Activated naive CD4-positive, alpha-beta T cell treated with Interleukin-2 at 50 U/mL for 16 hours (primary cell): ENCODE measurements at regions not wholly inside any gene's neighbourhood (a gene's known extent, or its start where the extent isn't known, plus 50 kb on each side); places are given as distances from the start of the nearest gene placed in this dataset.
"Not testable (repeated sequence)": the region's sequence is repeated elsewhere in the genome, so short reads cannot be mapped to it uniquely, and the experiment has no call there.

Experiments
- DNase-seq: peaks from one replicate; pipeline ENCODE4 v3.0.0-alpha.2; 2020

DNA sequence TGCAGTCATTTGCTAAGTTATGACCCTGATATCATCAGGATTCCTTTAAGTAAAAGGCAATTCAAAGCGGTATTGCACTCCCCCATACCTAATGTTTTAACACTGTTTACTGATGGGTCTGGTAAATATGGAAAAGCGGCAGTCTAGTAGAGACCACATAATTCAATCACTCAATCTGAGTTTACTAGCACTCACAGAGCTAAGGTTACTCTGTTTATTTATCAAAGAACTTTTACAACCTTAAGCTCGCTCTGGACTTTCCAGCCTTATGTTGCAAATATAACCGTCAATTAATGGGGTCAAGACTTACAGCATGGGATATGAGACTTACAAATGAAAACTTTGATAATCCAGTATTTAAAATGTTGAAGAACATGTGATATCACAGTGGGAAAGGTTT is 124.5 kb upstream of the ZCCHC13 start:
- DNase-seq, result no peak

DNA sequence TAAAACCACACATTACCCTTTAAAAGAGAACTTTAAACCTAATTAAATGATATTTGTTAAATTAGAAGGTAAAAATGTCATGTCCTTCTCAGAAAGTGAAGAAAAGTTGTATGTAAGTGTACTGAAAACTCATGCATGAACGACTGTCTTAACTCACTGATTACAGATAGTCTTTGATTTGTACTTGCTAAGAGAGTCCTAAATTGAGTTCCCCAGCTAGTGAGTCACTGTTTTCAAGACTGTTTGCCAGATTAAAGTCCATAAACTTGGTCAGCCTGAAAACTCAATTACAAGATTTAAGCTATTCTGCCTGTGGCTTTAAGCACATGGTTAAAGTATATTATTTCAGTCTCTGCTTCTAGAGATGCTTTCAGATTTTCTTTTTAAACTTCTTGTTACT is 124.9 kb upstream of the ZCCHC13 start:
- no peak for DNase-seq

DNA sequence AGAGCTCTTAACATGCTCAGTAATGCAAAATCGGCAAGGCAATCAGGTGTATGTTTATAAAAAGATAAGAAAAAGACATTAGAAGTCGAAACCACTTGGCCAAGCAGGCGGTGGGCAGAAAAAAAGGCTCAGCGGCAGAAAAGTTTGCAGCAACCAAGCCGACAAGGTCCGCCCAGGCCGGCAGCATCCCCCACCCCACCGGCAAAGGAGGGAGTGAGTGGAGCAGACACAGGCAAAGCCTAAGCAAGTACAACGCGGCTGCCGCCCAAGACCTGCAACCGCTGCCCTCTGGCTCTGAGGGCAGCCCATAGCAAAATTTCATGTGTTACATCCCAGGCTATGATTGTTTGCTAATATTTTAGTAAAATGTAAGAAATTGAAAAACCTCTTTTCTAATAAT is 125.4 kb upstream of the ZCCHC13 start:
- DNase-seq, result no peak

DNA sequence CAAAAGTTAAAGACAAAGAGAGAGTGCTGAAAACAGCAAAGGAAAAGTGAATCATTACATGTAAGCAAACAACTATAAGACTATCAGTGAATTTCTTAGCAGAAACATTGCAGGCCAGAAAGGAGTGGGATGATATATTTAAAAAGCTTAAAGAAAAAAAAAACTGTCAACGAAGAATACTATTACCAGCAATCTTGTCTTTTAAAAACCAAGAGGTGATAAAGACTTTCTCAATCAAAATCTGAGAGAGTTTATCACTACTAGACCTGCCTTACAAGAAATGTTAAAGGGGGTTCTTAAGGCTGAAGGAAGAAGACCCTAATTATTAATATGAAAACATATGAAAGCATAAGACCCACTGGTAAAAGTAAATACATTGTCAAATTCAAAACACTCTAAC is 132.5 kb upstream of the ZCCHC13 start:
- no peak for DNase-seq

DNA sequence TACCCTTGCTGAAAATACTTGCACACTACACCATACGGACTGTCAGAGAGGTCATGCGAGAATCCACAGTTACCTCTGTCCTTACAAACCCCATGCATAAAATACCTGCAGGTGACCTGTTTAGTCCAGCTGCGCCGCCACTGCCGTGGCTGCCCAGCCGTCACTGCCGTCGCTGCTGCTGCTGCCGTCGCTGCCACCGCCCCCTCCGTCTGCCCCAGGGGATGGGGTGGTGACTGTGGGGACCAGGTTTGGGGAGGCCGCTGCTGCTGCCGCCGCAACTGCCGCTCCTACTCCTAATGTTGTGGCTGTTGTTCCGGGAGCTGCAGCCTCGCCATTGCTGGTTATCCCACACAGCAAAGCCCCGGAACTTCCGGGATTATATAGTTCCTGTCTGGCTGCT is 141.8 kb upstream of the ZCCHC13 start:
- DNase-seq, result no peak

DNA sequence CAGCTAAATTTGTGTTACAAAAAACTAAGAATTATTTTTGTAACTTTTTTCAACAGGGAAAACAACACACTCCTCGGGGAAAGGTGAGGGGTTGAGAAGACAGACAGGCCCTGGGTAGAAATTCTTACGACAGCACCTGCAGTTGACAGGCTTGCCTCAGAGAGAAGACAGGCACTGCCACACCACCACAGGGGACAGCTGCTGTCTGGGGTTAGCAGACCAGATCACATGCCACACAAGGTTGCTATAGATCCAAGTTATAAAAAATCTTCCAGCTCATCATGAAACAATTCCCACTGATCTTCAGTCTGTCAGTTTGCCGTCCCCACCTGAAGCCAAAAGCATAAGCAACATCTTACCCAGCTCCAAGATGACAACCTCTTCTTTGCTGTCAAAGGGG is 143.2 kb upstream of the ZCCHC13 start:
- DNase-seq, result no peak

DNA sequence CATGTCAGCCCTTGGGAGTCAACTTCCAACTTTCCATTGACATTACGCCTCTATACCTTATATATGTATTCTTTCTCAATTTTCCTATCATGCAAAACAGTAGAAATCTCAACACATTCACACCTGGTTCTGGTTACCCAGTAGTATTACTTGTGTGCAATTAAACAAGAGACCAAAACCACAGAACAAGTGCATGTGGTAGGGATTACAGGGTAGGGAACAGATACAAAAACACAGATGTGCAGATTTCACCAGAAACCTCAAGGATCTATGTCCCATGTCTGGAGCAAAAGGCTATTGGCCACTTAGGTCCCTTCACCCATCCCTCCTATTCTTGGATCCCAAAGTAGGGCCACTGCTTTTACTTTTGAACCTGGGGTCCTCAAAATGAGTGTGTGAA is 143.6 kb upstream of the ZCCHC13 start:
- DNase-seq, result no peak

DNA sequence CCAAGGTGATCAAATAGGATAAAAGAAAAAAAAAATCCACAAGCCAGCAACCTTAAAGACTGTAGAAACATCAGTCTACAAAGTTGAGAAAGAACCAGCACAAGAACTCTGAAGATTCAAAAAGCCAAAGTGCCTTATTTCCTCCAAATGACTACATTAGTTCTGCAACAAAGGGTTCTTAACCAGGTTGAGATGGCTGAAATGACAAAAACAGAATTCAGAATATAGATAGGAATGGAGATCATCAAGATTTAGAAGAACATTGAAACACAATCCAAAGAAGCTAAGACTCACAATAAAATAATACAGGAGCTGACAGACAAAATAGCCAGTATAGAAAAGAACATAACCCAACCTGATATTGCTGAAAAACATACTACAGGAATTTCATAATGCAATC is 156.5 kb upstream of the ZCCHC13 start:
- DNase-seq, result no peak

DNA sequence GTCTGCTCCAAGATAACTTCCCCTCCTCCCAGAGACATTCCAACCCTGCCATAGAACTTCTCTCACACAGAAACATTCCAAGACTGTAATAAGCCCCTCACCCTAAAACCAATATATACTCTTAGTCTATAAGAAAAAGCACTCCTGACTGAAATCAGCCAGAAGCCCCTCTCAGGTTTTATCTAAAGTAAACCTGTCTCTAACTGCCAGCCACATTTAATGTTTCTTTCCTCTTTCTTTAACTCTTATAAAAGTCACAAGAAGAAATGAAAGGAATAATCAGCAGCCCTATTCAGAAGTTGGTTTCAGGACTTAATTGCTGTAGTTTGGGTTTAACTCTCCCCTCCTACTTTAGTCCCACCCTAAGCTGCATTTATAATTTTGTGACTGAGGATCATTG is 165.0 kb upstream of the ZCCHC13 start:
- no peak for DNase-seq

DNA sequence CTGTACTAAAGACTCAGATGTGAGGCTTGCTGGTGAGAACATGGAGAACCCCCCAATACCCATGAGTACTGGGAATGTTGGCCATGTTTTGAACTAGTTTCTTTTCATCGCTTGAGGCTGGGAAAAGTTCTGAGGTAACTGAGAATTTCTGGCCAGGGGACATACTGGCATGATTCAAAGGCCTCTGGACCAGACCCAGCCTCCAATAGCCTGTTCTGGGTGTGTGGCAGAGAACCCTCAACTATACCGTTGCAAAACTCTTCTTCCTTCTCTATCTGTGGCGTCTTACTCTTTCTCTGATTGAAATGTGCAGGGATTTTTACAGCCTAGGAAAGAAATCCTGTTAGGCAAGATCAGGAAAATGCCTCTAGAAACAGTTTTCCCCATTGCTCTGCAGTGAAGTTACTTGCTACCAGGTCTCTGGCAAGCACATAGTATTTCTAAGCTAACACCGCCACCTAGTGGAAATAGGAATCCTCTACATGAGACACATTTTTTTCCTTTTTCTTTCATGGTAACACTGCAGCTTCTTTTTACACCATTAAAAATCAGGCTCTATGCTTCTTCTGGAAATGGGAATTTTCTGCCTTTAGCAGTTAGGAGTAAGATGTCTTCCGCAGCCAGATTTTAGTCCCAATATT is 170.7 kb upstream of the ZCCHC13 start:
- no peak for DNase-seq

DNA sequence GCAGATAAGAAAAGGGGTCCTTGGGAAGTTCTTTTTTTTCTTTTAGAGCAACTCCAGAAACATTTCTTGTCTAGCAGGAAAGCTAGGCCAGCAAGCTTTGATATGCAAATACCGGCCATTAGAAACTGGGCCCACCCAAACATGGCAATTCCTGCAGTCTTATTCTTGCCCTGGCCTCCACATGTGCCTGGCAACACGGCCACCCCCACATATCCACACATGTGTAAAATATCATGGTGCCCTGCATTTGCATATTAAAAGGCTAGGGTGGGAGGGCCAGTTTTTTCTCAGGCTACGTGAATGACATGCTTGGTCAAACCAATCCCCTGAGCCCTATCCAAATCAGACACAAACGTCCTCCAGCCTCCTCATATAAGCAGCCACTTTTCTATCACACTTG is 171.7 kb upstream of the ZCCHC13 start:
- DNase-seq, result no peak

DNA sequence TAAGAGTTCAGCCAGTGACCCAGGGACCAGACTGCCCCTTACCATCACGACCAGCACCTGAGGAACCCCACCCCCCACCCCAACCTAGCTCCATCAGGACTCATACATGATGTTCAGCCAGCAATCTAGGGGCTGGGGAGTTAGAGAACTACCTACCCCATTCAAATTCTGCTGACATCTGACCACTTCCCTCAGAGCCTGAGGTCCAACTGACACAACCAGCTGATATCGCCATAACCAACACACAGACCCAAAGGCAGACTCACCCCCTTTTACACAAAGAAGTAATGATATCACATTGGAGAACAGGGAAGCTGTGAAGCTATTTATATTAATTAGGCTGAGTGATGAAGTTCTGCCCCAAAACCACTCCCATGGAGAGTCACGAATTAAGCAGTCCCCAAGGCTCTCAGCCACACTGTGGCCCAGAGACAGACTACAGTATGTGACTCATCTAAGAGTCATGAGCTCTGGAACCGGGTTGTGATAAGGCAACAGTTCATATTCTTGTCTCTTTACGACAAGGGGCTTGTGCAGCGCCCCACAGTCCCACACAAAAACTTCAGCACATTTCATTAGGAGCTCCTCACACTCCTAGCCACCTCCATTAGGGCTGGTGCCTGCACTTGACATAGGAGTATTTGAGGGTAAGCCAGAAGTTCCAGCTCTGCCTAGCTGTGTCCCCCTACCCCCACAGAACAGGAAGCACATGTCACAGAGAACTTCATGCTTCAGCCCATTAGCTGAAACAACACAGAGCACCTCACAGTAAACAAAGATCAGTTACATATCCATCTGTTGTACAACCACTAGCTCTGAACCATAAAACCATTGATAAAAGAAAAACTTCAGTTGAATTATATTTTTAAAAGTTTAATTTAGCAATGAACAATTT is 184.7 kb upstream of the ZCCHC13 start:
- DNase-seq, result no peak

DNA sequence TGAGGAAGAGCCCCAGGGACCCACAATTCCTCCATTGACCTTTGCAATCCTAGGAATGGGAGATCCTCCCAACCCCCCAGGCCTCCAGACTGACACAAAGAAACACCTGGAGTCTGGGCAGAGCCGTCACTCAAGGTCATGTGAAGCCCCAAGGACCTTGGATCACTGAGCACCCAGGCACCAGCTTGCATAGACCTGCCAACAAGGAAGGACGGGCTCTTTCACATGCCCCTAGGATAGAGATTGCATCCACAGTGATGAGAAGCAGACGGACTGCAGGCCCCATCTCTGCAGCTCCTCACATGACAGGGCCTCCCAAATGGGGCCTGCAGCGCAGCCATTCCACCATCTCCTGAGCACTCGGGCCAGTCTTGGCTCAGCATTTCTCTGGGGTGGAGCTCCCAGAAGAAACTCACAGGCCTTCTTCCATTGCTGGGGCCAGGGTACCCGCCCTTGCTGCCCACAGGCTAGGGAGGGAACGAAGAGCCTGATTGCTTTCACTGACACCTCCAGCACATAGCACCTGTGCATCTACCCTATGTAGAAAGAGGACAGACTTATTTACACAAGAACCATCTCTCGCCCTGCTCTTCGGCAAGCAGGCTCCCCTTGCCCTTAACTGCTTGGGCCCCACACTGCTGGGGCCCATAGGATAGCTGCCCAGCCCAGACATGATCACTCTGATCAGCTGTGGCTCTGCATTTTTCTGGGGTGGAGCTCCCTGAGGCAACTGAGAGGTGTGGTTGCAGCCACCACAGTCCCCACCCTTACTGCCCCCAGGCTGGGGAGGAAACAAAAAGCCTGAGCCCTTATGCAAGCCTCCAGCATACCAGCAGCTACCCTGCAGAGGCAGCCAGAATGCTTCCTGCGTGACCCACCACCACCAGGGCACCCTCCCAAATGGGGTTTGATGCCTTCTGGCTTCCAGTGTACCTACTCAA is 185.7 kb upstream of the ZCCHC13 start:
- DNase-seq, result no peak

DNA sequence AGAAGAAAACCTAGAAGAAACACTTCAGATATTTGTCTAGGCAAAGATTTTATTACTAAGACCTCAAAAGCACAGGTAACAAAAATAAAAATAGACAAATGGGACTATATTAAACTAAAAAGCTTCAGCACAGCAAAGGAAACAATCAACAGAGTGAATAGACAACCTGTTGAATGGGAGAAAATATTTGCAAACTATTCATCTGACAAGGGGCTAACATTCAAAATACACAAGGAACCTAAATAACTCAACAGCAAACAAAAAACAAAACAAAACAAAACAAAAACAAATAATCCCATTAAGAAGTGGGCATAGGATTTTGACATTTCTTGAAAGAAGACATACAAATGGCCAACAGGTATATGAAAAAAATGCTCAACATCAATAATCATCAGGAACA is 192.7 kb upstream of the ZCCHC13 start:
- no peak for DNase-seq

DNA sequence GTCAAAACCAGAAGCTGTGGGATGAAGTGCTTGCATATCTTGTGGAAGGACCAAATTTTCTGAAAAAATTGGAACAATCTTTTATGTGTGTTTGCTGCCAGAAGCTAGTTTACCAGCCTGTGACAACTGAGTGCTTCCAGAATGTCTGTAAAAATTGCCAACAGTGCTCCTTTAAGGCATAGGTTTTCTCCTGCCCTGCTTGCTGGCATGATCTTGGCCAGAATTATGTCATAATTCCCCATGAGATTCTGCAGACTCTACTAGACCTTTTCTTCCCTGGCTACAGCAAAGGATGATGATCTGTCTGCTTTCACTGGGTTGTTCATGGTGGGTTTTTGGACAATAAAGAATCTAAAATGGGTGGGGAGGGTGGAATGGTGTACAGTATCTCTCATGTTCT is 196.3 kb upstream of the ZCCHC13 start:
- DNase-seq, result no peak

DNA sequence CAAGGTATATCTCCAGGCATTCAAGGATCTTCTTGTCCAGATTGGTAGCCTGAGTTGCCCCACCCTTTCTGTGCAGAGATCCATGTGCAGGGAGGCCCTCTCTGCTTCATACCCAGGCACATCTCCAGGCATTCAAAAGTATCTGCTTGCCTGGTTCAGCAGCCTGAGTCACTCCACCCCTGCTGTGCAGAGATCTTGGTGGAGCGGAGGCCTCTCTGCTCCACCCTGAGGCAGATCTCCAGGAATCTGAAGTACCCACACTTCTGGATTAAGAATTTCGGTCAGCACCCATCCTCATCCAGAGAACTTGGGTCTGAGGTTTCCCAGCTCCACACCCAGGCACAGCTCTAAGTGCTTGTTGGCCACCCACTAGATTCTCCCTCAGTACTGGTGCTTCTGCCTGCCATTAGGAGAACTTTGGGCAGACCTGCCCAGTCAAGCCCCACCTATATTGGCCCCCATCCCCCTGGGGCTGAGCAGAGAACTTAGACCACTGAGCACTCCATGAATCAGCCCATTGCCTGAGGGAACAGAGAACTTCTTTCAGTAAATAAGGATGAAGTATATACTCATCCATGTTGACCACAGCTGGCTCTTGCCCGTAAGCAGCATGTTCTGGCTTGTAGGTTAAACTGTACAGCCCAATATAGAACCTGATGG is 199.5 kb upstream of the ZCCHC13 start:
- no peak for DNase-seq

DNA sequence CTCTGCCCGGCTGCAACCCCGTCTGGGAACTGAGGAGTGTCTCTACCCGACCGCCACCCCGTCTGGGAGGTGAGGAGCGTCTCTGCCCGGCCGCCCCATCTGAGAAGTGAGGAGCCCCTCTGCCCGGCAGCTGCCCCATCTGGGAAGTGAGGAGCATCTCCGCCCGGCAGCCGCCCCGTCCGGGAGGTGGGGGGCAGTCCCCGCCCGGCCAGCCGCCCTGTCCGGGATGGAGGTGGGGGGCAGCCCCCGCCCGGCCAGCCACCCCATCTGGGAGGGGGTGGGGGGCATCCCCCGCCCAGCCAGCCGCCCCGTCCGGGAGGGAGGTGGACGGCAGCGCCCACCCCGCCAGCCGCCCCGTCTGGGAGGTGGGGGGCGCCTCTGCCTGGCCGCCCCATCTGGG is 205.6 kb upstream of the ZCCHC13 start:
- not testable (repeated sequence) for DNase-seq

DNA sequence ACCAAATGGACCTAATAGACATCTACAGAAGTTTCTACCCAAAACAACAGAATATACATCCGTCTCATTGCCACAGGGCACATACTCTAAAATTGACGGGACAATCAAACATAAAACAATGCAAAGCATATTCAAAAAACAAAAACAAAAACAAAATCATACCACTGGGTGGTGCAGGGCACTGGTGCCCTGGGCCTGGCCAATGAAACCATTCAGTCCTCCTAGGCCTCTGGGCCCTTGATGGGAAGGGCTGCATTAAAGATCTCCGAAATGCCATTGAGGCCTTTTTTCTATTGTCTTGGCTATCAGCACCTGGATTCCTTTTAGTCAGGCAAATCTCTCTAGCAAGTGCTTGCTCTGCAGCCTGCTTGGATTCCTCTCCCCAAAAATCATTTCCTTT is 213.9 kb upstream of the ZCCHC13 start:
- DNase-seq, result no peak

DNA sequence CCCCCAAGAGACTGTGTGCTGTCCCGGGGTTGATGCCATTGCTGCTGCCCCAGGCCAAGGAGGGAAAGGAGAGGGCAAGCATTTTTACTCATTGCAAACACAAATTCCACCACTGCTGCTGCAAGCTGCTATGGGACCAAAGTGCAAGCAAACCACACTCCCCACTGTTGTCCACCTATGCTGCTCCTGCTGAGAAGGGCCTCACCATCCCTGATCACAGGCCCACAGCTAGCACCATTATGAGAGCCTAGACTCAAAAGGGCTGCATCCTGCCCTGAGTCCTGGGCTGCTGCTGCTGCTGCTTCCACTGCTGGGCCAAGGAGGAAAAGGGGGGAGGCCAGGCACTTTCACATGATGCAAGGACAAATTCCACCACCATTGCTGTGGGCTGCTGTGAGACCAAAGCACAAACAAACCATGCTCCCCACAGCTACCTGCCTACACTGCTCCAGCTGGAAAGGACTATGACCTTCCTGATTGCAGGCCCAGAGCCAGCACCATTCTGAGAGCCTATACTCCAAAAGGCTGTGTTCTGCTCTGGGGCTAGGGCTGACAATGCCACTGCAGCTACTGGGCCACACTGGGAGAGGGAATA is 218.2 kb upstream of the ZCCHC13 start:
- DNase-seq, result no peak

DNA sequence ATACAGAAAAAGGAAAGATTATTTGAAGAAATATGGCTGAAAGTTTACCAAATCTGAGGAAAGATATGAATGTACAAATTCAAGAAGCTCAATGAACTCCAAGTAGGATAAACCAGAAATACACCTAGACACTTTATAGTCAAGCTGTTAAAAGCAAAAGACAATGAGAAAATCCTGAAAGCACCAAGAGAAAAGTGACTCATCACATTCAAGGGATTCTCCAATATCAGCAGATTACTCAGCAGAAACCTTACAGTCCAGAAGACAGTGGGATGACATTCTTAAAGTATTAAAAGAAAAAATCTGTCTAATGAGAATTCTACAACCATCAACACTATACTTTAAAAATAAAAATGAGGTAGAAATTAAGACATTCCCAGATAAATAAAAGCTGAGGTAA is 223.8 kb upstream of the ZCCHC13 start:
- DNase-seq, result no peak

DNA sequence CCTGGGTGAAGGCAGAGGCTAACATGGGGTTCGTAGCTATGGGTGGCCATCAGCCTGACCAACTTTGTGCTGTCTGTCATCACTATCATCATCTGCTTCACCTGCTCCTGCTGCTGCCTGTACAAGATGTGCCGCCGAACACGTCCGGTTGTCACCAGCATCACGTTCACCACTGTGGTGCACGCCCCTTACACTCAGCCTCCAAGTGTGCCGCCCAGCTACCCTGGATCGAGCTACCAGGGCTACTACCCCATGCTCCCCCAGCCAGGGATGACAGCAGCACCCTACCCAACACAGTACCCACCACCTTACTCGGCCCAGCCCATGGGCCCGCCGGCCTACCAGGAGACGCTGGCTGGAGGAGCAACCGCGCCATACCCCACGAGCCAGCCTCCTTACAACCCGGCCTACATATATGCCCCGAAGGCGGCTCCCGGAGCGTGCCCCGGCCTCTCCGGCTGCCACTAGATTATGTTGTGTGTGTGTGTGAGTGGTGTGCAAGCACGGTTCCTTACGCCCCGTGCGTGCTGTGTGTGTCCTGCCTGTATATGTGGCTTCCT is 213.4 kb upstream of the XIST start:
- DNase-seq, result no peak
